NB4 (cell line): ENCODE measurements at regions not wholly inside any gene's neighbourhood (a gene's known extent, or its start where the extent isn't known, plus 50 kb on each side); places are given as distances from the start of the nearest gene placed in this dataset.

ENCODE experiments used
- DNase-seq: peaks from one replicate; pipeline ENCODE4 v3.0.0; 2010; ENCODE audit warnings: low read depth
- H3K4me3 ChIP-seq: one replicate; pipeline ENCODE4 v1.5.1; 2011; ENCODE audit warnings: mild to moderate bottlenecking, low read depth, low read length, moderate library complexity
- MAX ChIP-seq: IDR thresholded peaks from 2 replicates; pipeline ENCODE4 v1.6.1; 2011; ENCODE audit warnings: low read depth, low read length
- MYC ChIP-seq: IDR thresholded peaks from 2 replicates; pipeline ENCODE4 v1.6.1; 2011; ENCODE audit warnings: low read depth, low read length
- POLR2A ChIP-seq: IDR thresholded peaks from 2 replicates; pipeline ENCODE4 v1.6.1; 2011; ENCODE audit warnings: mild to moderate bottlenecking; ENCODE audit not compliant: insufficient read length; ENCODE audit errors: extremely low read depth
- TF ChIP-seq, protein P1 (sequence below): IDR thresholded peaks from one replicate; pipeline ENCODE4 v1.5.1; 2012; ENCODE audit warnings: low read depth, low read length

DNA sequence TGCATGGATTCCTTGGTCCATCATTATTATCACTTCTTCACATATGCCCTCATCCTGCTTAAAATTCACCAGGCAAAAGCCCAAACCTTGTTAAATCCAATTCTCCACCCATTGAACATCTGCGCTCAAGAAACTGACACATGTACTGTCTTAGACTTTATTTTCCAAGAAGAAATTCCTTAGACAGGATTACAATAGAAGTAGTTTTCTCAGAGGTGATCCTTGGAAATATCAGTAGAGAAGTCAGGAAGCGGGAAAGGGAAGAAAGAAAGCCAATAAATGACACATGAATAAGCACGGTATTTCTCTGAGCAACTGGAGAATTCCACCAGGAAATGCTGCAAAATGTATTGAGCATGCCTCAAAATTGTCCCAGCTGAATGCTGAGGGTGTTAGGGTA is 90.2 kb downstream of the FOXD1 start:
- TF ChIP-seq MYC (no peak), MAX (no peak), POLR2A (no peak)
- TF ChIP-seq, protein P1, sequence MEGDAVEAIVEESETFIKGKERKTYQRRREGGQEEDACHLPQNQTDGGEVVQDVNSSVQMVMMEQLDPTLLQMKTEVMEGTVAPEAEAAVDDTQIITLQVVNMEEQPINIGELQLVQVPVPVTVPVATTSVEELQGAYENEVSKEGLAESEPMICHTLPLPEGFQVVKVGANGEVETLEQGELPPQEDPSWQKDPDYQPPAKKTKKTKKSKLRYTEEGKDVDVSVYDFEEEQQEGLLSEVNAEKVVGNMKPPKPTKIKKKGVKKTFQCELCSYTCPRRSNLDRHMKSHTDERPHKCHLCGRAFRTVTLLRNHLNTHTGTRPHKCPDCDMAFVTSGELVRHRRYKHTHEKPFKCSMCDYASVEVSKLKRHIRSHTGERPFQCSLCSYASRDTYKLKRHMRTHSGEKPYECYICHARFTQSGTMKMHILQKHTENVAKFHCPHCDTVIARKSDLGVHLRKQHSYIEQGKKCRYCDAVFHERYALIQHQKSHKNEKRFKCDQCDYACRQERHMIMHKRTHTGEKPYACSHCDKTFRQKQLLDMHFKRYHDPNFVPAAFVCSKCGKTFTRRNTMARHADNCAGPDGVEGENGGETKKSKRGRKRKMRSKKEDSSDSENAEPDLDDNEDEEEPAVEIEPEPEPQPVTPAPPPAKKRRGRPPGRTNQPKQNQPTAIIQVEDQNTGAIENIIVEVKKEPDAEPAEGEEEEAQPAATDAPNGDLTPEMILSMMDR: no peak
- DNase-seq: no peak
- no peak overlapping the region for H3K4me3 ChIP-seq

- no peak for DNase-seq
- no peak for TF ChIP-seq POLR2A
- TF ChIP-seq MYC: no peak
- H3K4me3 ChIP-seq: no peak overlapping the region
Observed at GRCh38 chr5:73357576-73357975, 91.0 kb downstream of the FOXD1 start.

- no peak overlapping the region for H3K4me3 ChIP-seq
- DNase-seq: no peak
- TF ChIP-seq MYC: no peak
- no peak for TF ChIP-seq POLR2A
- TF ChIP-seq, protein P1: no peak
- no peak for TF ChIP-seq MAX
Observed at GRCh38 chr5:73355108-73355507, 93.5 kb downstream of the FOXD1 start.

- no peak overlapping the region for H3K4me3 ChIP-seq
- TF ChIP-seq POLR2A: no peak
- TF ChIP-seq MAX: no peak
- TF ChIP-seq MYC: no peak
- TF ChIP-seq, protein P1: no peak
- no peak for DNase-seq
Observed at GRCh38 chr5:73354406-73354805, 94.2 kb downstream of the FOXD1 start.

DNA sequence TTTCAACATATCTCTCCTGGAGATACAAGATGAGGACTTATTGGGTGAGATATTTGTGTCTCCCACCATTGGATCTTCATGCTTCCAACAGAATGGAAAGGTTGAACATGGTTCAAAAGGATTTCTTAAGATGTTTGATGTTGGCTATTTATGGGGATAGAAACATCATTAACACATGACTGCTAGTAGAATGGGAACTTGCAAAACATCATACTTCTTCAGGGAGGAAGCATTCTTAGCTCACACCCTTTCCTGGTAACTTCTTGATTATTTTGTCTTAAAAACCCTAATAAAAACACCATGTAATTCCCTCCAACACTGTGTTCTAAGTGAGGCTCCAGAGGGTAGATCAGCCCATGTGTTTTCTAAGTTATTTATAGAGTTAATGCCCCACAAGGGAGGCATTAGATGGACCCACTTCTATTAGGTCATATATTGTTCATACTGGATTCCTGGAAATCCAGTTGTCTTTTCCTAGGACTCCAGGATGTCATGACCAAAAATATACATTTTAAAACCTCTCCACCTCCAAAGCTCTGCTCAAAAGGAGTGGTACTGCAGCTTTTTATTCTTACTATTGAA is 95.8 kb downstream of the FOXD1 start:
- H3K4me3 ChIP-seq: no peak overlapping the region
- TF ChIP-seq POLR2A (no peak), MAX (no peak), MYC (no peak)
- TF ChIP-seq, protein P1: no peak
- DNase-seq: no peak

DNA sequence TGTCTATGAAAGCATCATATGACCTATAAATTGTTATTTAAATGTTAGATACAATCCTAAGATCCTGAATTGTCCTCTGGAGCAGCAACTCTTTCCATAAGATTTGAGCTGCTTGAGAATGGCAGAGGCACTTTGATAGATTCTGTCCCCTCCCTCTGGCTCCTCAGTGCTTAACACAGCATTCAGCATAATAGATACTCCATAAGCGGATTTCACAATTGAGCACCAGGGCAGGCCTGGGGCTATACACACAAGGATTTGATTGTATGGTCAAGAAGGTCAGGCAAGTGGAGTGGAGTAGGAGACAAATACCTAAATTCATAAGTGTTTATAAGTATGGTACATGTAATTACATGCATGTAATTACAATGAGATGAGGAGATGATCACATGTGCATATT is 96.3 kb downstream of the FOXD1 start:
- no peak for TF ChIP-seq MYC
- no peak for TF ChIP-seq POLR2A
- TF ChIP-seq MAX: no peak
- TF ChIP-seq, protein P1: no peak
- no peak overlapping the region for H3K4me3 ChIP-seq
- no peak for DNase-seq
